HG02840 (cell line): ENCODE measurements at regions not wholly inside any gene's neighbourhood (a gene's known extent, or its start where the extent isn't known, plus 50 kb on each side); places are given as distances from the start of the nearest gene placed in this dataset.
A peak's percentile ranks its signal among the peaks of the same experiment; 100 is the strongest.

ENCODE experiments used
- ATAC-seq: cut with Tn5 transposase; IDR thresholded peaks from one replicate; pipeline ENCODE4 v1.9.1; 2021; ENCODE audit warnings: mild to moderate bottlenecking, moderate library complexity, moderate number of reproducible peaks; ENCODE audit not compliant: unreplicated experiment, low FRiP score

- no peak for ATAC-seq
Measured at GRCh38 chr12:73308747-73309146, 1036.6 kb downstream of the TRHDE start.

GRCh38 chr12:73321319-73321718 is 1049.1 kb downstream of the TRHDE start:
- no peak for ATAC-seq

GRCh38 chr12:73321776-73322175 is 1049.6 kb downstream of the TRHDE start:
- no peak for ATAC-seq

DNA sequence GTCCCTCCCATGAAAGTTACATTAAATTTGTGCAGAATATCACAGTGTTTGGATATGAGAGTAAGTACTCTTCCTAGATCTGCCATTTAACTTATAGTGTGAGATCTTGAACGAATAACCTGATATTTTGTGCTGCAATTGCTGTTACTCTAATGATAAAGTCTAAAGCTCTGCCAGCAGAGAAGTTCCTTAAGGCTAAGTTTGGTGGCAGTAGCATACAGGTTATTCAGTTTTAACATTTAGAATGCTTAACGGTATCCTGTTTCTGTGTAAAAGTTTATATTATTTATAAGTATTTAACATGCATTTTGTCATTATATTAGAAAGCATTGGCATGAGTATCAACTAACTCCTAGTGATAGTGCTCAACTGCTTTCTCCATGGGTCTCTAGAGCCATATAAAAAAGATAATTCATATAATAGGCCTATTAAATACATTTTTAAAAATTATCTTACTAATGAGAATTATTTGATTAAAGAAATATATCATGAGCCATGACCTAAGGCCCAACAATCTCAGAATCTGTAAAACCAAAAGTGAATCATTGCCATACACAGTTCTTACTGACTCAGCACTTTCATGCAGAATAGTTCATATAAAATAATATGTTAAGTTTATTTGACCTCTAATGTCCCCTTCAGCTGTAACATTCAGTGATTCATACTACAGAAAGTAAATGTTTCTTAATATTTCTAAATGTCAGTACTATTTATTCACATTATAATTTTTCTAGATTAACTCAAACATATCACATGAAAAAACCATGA is 1058.6 kb downstream of the TRHDE start:
- ATAC-seq, result no peak

DNA sequence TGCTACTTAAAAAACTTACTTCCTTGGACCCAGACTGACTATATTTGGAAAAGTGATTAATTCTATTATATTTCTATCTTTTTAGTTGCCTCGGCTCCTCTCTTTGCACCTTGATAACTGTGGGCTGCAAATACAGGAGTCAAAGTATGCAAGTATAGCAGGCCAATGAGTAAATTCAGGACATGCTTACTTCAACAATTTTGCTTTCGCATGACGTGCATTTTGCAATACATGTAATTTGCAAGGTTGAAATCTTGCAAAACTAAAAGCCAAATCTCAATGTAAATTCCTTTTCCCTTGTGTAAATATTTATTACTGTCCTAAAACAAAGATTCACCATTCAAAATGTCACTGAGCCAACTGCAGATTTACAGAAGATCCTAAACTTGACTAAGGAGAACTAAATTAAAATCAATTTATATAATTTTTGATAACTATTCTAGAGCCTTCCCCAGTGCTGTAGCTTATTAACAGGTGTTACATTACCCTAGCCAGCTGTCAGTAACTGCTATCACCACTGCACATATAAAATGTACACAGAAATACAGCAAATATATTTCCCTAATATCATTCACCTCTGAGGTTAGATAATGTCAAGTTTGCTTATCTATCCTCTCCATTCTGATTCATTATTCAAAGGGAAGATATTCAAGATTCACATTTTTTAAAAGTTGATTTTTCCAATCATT is 1069.5 kb downstream of the TRHDE start:
- ATAC-seq, result no peak

- ATAC-seq, result no peak
Measured at GRCh38 chr12:73342733-73343132, 1070.6 kb downstream of the TRHDE start.

DNA sequence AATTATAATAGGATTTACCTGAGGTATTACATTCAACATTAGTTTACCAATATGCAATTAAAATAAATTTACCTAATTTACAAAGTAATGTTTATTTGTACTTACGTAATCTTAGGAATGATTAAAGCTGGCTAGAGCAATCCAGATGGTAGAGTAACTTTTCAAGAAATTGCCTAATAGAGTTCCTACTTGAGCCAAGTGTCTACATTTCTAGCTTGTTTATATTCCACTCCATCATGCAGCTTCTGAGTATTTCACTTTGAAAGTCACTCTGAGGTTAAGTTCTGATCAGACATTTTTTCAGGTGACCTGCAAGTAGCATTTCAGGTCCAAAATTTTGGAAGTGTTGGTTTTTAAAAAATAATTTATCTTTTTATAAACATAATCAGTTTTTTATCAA is 1080.7 kb downstream of the TRHDE start:
- no peak for ATAC-seq

- no peak for ATAC-seq
Measured at GRCh38 chr12:73361156-73361863, 1089.1 kb downstream of the TRHDE start.

DNA sequence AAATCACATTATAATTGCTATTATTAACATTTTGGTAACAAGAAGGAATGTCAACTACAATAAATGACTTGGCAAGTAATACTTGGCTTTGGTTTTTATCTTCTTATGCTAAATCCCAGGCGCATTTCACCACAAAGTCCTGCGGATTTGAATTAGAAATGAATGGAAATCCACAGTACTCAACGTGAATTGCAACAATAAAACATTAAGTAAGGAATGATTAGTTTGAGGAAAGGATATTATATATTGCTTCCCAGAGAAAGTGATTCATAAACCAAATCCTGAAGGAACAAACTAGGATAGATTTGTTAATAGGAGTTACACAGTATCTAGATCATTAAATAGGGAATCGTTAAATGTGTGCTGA is 1089.7 kb downstream of the TRHDE start:
- no peak for ATAC-seq

DNA sequence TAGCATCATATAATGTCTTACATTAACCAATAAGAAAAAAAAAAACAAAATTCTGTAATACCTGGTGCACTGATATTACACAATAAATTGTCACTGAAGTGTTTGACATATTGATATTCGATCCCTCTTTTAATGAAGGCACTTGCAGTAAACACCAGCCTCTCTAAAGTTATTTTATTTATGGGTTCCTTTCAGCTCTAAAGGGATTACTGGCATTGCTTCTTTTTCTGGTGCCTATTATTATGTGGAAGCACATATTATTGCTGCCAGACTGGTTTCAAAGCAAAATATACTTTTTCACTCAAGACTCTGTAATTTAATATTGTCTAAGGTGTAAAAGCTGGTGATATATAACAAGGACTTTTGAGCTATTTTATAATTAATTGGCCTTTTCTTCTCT is 1090.5 kb downstream of the TRHDE start:
- no peak for ATAC-seq

DNA sequence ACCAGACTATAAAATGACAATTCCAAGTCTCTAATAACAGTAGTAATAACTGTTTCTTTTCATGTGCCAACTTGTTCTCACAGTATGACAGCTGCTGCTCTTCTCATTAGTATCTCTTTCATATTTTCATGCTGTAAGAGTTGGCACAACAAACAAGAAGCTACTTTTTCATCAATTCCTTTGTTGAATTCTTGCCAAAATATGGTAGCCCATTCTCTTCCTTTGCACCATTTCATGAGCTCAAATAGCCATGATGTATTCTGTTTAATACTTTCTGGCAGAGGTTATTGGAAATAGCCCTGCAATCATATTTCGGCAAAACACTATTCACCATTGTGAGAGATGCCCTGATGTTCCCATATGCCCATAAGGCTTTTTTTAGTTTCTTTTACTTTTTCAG is 1100.7 kb downstream of the TRHDE start:
- ATAC-seq, result no peak

DNA sequence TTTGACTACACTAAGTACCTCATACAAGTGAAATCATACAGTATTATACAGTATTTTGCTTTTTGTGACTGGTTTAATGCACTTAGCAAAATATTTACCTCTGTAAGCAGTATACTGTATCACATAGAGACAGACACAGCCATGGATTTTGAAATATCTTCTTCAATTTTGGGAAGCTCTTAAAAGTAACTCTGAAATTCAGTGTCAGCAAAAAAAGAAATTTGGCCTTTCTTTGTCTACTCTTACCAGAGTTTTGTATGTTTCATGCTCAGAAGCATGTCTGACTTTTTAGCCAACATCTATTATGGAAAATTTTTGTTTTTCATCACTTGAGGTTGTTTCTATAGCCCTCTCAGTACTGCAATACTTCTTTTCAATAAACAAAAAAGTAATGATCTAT is 1102.2 kb downstream of the TRHDE start:
- ATAC-seq, result no peak

DNA sequence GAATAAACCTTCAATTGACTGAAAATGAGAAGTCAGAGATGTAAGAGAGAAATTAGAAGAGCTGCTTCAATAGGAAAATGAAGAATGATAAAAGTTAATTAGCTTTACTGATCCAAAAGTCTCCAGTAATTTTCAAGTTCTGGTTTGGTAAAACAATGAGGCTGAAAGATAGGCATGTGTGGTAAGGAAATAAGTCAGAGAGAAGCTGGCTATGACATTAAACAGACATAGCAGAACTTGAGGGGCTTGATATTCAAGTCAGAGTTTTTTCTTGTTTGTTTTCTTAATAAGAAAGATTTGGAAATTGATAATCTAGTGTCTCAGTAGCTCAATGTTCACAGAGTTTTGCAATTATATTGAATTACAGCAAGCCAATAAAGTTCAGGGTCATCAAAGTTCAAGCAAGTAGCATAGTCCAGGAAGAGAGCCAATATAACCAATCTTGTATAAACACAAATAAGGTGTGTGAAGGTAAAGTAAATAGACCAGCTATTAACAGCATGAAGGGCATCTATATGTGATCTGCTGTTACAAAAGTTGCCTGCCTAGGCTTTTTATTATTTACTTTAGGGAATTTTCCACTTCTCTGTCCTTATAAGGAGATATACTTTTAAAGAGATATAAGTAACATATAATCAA is 1111.5 kb downstream of the TRHDE start:
- ATAC-seq, result no peak

DNA sequence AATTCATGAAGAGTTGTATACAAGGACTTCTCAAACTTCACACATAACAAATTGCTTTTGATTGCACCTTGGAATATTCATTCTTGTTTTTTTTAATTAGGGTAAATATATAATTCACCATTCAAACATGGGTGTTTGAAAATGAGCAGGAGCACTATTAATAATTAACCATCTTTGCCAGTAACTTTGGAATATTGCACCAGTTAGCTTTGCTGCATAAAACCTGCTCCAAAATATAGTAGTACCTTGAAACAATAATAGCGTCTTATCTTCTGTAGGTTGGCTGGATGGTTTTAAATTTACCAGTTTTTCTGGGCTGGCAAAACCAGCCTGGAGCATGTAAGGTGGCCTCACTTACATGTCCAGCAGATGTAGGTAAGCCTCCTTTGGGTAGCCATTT is 1112.4 kb downstream of the TRHDE start:
- no peak for ATAC-seq

DNA sequence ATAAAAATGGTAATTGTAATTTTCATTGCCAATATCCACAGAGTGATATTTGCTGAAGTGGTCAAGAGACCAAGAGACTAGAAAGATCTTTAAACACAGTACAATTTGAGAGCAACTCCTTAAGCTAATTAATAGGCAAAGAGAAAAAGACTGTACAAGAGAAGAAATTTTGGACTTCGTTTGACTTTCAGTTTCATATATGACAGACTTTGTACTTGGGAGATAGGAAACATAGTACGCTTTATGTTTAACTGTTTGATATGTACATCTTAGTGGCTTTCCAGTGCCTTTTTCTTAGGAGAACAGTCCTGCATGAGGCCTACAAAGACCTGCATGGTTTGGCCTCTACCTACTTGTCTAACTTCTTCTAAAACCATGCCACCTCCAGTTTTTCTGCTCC is 1118.1 kb downstream of the TRHDE start:
- no peak for ATAC-seq

DNA sequence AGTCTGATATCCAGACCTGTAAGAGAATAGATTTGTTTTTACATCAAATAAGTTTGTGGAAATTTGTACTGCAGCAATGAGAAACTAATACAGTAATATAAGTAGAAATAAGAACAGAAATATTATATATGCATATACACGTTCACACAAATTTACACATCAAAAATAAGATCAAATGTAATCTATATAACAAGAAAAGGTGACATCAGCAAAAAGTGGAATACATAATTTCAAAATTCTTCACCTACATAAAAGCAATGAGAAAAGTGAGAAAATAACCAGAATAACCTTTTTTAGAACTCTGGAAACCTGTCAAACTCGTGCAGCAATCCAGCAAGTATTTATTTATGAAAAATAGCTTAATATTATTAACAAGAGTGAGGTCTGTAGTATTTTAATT is 1124.6 kb upstream of the ATXN7L3B start:
- ATAC-seq, result no peak

- ATAC-seq, result no peak
Measured at GRCh38 chr12:73413974-73414373, 1123.7 kb upstream of the ATXN7L3B start.

- no peak for ATAC-seq
Measured at GRCh38 chr12:73414926-73415325, 1122.7 kb upstream of the ATXN7L3B start.

DNA sequence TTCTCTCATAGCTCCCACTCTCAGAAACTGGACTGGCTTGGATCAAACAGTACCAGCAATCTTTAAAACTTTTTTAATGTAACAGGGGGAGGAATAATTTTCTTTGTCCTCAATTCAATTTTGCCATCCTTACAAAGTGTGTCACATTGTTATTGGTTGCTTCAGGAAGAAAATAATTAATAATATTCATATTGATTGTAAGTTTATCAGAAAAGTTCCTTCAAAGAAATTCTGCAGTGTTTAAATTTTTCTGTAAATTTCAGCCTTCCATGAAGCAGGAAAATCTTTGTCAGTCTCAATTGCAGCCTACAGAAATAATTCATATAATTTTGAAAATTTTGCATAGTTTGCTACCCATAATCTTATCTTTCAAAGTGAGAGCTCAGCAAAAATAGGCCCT is 1119.1 kb upstream of the ATXN7L3B start:
- ATAC-seq, result no peak

DNA sequence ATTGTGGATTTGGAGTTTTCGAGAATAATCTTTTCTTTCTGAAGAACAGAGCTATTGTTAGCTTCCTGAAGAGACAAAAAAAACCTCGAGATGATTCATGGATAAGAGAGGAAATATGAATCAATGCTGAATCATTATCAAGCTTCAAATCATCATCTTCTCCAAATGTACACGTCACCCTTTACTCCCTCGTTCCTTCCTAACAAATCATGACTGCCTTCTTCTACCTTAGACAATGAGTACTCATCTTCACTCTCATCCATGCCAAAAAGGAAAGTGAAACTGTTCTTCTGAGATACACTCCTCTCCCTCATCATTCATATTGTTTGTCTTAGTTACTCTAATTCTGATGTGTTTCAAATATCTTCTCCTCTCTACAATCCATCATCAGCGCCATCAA is 1115.8 kb upstream of the ATXN7L3B start:
- peak; percentile 71 for ATAC-seq

DNA sequence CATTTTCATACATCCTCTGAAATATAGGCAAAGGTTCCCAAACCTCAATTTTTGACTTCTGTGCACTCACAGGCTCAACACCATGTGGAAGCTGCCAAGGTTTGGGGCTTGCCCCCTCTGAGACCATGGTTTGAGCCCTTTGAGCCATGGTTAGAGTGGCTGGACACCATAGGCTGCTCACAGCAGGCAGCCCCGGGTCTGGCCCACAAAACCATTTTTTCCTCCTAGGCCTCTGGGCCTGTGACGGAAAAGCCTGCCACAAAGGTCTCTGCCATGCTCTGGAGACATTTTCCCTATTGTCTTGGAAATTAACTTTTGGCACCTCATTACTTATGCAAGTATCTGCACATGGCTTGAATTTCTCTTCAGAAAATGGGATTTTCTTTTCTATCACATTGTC is 1113.2 kb upstream of the ATXN7L3B start:
- no peak for ATAC-seq
